GM23338 (cell line): ENCODE measurements at regions not wholly inside any gene's neighbourhood (a gene's known extent, or its start where the extent isn't known, plus 50 kb on each side); places are given as distances from the start of the nearest gene placed in this dataset.

Experiments
- ATAC-seq: fragments of 200-7000 bp; cut with Tn5 transposase; 3 replicates; pipeline ENCODE4 v1.9.1; 2020
- DNase-seq: peaks from one replicate; pipeline ENCODE4 v3.0.0-alpha.2; 2015; ENCODE audit warnings: low spot score
- H2AFZ ChIP-seq: fragments of 200-600 bp; sonication (generic); 2 replicates; pipeline ENCODE4 v1.8.0; 2016; ENCODE audit warnings: antibody characterized with exemption, mild to moderate bottlenecking, moderate library complexity
- H3F3A ChIP-seq: fragments of 200-600 bp; sonication (generic); replicated peaks from 2 replicates; pipeline ENCODE4 v1.8.0; 2017; ENCODE audit warnings: antibody characterized with exemption, mixed run types, low read depth
- H3K27ac ChIP-seq: fragments of 200-600 bp; sonication (generic); 2 replicates; pipeline ENCODE4 v1.6.1; 2016; ENCODE audit warnings: low read depth
- H3K27me3 ChIP-seq: fragments of 200-600 bp; sonication (generic); 2 replicates; pipeline ENCODE4 v1.8.0; 2016; ENCODE audit warnings: mild to moderate bottlenecking, mixed run types, moderate library complexity; ENCODE audit not compliant: insufficient read depth
- H3K36me3 ChIP-seq: fragments of 200-600 bp; sonication (generic); 2 replicates; pipeline ENCODE4 v1.8.0; 2016; ENCODE audit warnings: mild to moderate bottlenecking; ENCODE audit not compliant: insufficient read depth
- H3K4me1 ChIP-seq: fragments of 200-600 bp; sonication (generic); 2 replicates; pipeline ENCODE4 v1.8.0; 2016; ENCODE audit warnings: mild to moderate bottlenecking, moderate library complexity; ENCODE audit not compliant: insufficient read depth
- H3K4me2 ChIP-seq: fragments of 200-600 bp; sonication (generic); 2 replicates; pipeline ENCODE4 v1.7.1; 2017; ENCODE audit warnings: mixed run types
- H3K4me3 ChIP-seq: fragments of 200-600 bp; sonication (generic); 2 replicates; pipeline ENCODE4 v1.6.1; 2016; ENCODE audit warnings: mixed run types
- H3K79me2 ChIP-seq: fragments of 200-600 bp; sonication (generic); replicated peaks from 2 replicates; pipeline ENCODE4 v1.8.0; 2017; ENCODE audit warnings: mild to moderate bottlenecking; ENCODE audit not compliant: insufficient read depth
- H3K9me2 ChIP-seq: fragments of 200-600 bp; sonication (generic); 2 replicates; pipeline ENCODE4 v1.8.0; 2017; ENCODE audit not compliant: insufficient read depth
- H4K20me1 ChIP-seq: fragments of 200-600 bp; sonication (generic); replicated peaks from 2 replicates; pipeline ENCODE4 v1.8.0; 2017; ENCODE audit warnings: mild to moderate bottlenecking; ENCODE audit not compliant: insufficient read depth
- H3K27ac Mint-ChIP-seq: 2 replicates; pipeline ENCODE4 v1.8.0; 2020; ENCODE audit warnings: inconsistent platforms, mild to moderate bottlenecking, moderate library complexity, mixed read lengths
- H3K27me3 Mint-ChIP-seq: 3 replicates; pipeline ENCODE4 v1.8.0; 2022; ENCODE audit warnings: low read depth, mild to moderate bottlenecking, moderate library complexity, mixed read lengths, inconsistent platforms; ENCODE audit not compliant: insufficient read depth, poor library complexity
- H3K36me3 Mint-ChIP-seq: 3 replicates; pipeline ENCODE4 v1.8.0; 2021; ENCODE audit warnings: low read depth, mild to moderate bottlenecking, inconsistent platforms, moderate library complexity, mixed read lengths
- H3K4me1 Mint-ChIP-seq: 3 replicates; pipeline ENCODE4 v1.8.0; 2020; ENCODE audit warnings: mild to moderate bottlenecking, inconsistent platforms, mixed read lengths
- H3K4me3 Mint-ChIP-seq: 3 replicates; pipeline ENCODE4 v1.8.0; 2021; ENCODE audit warnings: moderate library complexity, mild to moderate bottlenecking, inconsistent platforms, mixed read lengths
- H3K9me3 Mint-ChIP-seq: 3 replicates; pipeline ENCODE4 v1.8.0; 2020; ENCODE audit warnings: moderate library complexity, mild to moderate bottlenecking, inconsistent platforms, mixed read lengths
- CREB1 ChIP-seq: fragments of 250-450 bp; sonication (Bioruptor Pico); IDR thresholded peaks from 2 replicates; pipeline ENCODE4 v1.5.0; 2020; ENCODE audit warnings: low read depth, mild to moderate bottlenecking, moderate library complexity
- EZH2 ChIP-seq: fragments of 200-600 bp; sonication (generic); IDR thresholded peaks from one replicate; pipeline ENCODE4 v1.8.0; 2017; ENCODE audit warnings: antibody characterized with exemption, mild to moderate bottlenecking, low read depth; ENCODE audit not compliant: unreplicated experiment
- EZH2phosphoT487 ChIP-seq: fragments of 200-600 bp; sonication (generic); IDR thresholded peaks from one replicate; pipeline ENCODE4 v1.8.1; 2018; ENCODE audit warnings: antibody characterized with exemption; ENCODE audit not compliant: unreplicated experiment
- JUNB ChIP-seq: IDR thresholded peaks from one replicate; pipeline ENCODE4 v1.6.1; 2016; ENCODE audit warnings: antibody characterized with exemption; ENCODE audit not compliant: unreplicated experiment
- NANOG ChIP-seq: IDR thresholded peaks from 2 replicates; pipeline ENCODE4 v1.6.1; 2016; ENCODE audit warnings: antibody characterized with exemption, borderline replicate concordance
- POLR2AphosphoS5 ChIP-seq: IDR thresholded peaks from 2 replicates; pipeline ENCODE4 v1.6.1; 2016; ENCODE audit warnings: antibody characterized with exemption, low read depth
- REST ChIP-seq: IDR thresholded peaks from one replicate; pipeline ENCODE4 v1.6.1; 2018; ENCODE audit warnings: antibody characterized with exemption; ENCODE audit not compliant: unreplicated experiment
- STAT1 ChIP-seq: IDR thresholded peaks from one replicate; pipeline ENCODE4 v1.6.1; 2016; ENCODE audit warnings: antibody characterized with exemption; ENCODE audit not compliant: unreplicated experiment
- ZNF114 ChIP-seq: fragments of 250-450 bp; sonication (Bioruptor Pico); IDR thresholded peaks from 2 replicates; pipeline ENCODE4 v1.5.0; 2020; ENCODE audit warnings: mild to moderate bottlenecking, moderate library complexity
- ZNF331 ChIP-seq: fragments of 250-450 bp; sonication (Bioruptor Pico); IDR thresholded peaks from 2 replicates; pipeline ENCODE4 v1.5.0; 2020; ENCODE audit warnings: low read depth, mild to moderate bottlenecking, moderate library complexity
- TF ChIP-seq, protein P1 (sequence below): fragments of 250-450 bp; sonication (Bioruptor Pico); IDR thresholded peaks from 2 replicates; pipeline ENCODE4 v1.5.0; 2020; ENCODE audit warnings: mild to moderate bottlenecking, moderate library complexity
- TF ChIP-seq, protein P2 (sequence below), 2 experiments: fragments of 200-600 bp in 1 of 2; sonication (generic) in 1 of 2; conservative IDR thresholded peaks; 2 replicates each; pipeline versions ENCODE4 v1.5.1 to v1.6.1; 2016 to 2017; ENCODE audit warnings: antibody characterized with exemption in 2 of 2, low read depth in 2 of 2, mild to moderate bottlenecking in 2 of 2, moderate library complexity in 1 of 2
- TF ChIP-seq, protein P3 (sequence below): IDR thresholded peaks from 2 replicates; pipeline ENCODE4 v1.6.1; 2016; ENCODE audit warnings: antibody characterized with exemption

GRCh38 chr9:11549311-11549794, 936.6 kb upstream of the PTPRD start:
- TF ChIP-seq POLR2AphosphoS5 (no peak), REST (no peak), EZH2 (no peak), ZNF114 (no peak), NANOG (no peak), ZNF331 (no peak), JUNB (no peak), EZH2phosphoT487 (no peak), CREB1 (CRISPR knock-in tag) (no peak), STAT1 (no peak)
- TF ChIP-seq, protein P1, sequence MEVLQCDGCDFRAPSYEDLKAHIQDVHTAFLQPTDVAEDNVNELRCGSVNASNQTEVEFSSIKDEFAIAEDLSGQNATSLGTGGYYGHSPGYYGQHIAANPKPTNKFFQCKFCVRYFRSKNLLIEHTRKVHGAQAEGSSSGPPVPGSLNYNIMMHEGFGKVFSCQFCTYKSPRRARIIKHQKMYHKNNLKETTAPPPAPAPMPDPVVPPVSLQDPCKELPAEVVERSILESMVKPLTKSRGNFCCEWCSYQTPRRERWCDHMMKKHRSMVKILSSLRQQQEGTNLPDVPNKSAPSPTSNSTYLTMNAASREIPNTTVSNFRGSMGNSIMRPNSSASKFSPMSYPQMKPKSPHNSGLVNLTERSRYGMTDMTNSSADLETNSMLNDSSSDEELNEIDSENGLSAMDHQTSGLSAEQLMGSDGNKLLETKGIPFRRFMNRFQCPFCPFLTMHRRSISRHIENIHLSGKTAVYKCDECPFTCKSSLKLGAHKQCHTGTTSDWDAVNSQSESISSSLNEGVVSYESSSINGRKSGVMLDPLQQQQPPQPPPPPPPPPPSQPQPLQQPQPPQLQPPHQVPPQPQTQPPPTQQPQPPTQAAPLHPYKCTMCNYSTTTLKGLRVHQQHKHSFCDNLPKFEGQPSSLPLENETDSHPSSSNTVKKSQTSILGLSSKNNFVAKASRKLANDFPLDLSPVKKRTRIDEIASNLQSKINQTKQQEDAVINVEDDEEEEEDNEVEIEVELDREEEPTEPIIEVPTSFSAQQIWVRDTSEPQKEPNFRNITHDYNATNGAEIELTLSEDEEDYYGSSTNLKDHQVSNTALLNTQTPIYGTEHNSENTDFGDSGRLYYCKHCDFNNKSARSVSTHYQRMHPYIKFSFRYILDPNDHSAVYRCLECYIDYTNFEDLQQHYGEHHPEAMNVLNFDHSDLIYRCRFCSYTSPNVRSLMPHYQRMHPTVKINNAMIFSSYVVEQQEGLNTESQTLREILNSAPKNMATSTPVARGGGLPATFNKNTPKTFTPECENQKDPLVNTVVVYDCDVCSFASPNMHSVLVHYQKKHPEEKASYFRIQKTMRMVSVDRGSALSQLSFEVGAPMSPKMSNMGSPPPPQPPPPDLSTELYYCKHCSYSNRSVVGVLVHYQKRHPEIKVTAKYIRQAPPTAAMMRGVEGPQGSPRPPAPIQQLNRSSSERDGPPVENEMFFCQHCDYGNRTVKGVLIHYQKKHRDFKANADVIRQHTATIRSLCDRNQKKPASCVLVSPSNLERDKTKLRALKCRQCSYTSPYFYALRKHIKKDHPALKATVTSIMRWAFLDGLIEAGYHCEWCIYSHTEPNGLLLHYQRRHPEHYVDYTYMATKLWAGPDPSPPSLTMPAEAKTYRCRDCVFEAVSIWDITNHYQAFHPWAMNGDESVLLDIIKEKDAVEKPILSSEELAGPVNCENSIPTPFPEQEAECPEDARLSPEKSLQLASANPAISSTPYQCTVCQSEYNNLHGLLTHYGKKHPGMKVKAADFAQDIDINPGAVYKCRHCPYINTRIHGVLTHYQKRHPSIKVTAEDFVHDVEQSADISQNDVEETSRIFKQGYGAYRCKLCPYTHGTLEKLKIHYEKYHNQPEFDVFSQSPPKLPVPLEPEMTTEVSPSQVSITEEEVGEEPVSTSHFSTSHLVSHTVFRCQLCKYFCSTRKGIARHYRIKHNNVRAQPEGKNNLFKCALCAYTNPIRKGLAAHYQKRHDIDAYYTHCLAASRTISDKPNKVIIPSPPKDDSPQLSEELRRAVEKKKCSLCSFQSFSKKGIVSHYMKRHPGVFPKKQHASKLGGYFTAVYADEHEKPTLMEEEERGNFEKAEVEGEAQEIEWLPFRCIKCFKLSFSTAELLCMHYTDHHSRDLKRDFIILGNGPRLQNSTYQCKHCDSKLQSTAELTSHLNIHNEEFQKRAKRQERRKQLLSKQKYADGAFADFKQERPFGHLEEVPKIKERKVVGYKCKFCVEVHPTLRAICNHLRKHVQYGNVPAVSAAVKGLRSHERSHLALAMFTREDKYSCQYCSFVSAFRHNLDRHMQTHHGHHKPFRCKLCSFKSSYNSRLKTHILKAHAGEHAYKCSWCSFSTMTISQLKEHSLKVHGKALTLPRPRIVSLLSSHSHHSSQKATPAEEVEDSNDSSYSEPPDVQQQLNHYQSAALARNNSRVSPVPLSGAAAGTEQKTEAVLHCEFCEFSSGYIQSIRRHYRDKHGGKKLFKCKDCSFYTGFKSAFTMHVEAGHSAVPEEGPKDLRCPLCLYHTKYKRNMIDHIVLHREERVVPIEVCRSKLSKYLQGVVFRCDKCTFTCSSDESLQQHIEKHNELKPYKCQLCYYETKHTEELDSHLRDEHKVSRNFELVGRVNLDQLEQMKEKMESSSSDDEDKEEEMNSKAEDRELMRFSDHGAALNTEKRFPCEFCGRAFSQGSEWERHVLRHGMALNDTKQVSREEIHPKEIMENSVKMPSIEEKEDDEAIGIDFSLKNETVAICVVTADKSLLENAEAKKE, result no peak
- TF ChIP-seq, protein P2, sequence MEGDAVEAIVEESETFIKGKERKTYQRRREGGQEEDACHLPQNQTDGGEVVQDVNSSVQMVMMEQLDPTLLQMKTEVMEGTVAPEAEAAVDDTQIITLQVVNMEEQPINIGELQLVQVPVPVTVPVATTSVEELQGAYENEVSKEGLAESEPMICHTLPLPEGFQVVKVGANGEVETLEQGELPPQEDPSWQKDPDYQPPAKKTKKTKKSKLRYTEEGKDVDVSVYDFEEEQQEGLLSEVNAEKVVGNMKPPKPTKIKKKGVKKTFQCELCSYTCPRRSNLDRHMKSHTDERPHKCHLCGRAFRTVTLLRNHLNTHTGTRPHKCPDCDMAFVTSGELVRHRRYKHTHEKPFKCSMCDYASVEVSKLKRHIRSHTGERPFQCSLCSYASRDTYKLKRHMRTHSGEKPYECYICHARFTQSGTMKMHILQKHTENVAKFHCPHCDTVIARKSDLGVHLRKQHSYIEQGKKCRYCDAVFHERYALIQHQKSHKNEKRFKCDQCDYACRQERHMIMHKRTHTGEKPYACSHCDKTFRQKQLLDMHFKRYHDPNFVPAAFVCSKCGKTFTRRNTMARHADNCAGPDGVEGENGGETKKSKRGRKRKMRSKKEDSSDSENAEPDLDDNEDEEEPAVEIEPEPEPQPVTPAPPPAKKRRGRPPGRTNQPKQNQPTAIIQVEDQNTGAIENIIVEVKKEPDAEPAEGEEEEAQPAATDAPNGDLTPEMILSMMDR (conservative IDR thresholded peaks at IDR 0.05; ENCODE audit: low read depth in 2 of 2), result no peak
- TF ChIP-seq, protein P3, sequence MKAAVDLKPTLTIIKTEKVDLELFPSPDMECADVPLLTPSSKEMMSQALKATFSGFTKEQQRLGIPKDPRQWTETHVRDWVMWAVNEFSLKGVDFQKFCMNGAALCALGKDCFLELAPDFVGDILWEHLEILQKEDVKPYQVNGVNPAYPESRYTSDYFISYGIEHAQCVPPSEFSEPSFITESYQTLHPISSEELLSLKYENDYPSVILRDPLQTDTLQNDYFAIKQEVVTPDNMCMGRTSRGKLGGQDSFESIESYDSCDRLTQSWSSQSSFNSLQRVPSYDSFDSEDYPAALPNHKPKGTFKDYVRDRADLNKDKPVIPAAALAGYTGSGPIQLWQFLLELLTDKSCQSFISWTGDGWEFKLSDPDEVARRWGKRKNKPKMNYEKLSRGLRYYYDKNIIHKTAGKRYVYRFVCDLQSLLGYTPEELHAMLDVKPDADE, result no peak
- peaks cover 6% of the 10 kb centered on the region; the same call in 2 of the 3 replicates for H3K4me1 Mint-ChIP-seq

More at GRCh38 chr9:11549311-11549794, 936.6 kb upstream of the PTPRD start:
- ATAC-seq (no peak), DNase-seq (no peak)
- no peaks in the 10 kb centered on the region for H3K27me3 ChIP-seq
- H2AFZ ChIP-seq, result no peak overlapping the region
- Mint-ChIP-seq H3K9me3 (no peaks in the 10 kb centered on the region), H3K27me3 (no peaks in the 10 kb centered on the region), H3K27ac (no peak overlapping the region), H3K4me3 (no peak overlapping the region), H3K36me3 (no peaks in the 10 kb centered on the region)
- H3K4me3 ChIP-seq, result no peak overlapping the region
- H4K20me1 ChIP-seq, result no peaks in the 10 kb centered on the region
- peaks cover 11% of the 10 kb centered on the region; the same call in 1 of the 2 replicates for H3K4me1 ChIP-seq
- no peak overlapping the region for H3K4me2 ChIP-seq
- H3K9me2 ChIP-seq, result no peaks in the 10 kb centered on the region
- H3K27ac ChIP-seq, result no peak overlapping the region
- H3F3A ChIP-seq, result no peaks in the 10 kb centered on the region
- no peaks in the 10 kb centered on the region for H3K36me3 ChIP-seq
- H3K79me2 ChIP-seq, result no peaks in the 10 kb centered on the region
